Lung (tissue), 11 donors: ENCODE measurements at regions not wholly inside any gene's neighbourhood (a gene's known extent, or its start where the extent isn't known, plus 50 kb on each side); places are given as distances from the start of the nearest gene placed in this dataset.

Experiments used
- ATAC-seq: fragments of 200-7000 bp; cut with Tn5 transposase; one replicate; pipeline ENCODE4 v1.9.1; 2020; ENCODE audit warnings: moderate number of reproducible peaks; ENCODE audit not compliant: insufficient read depth, low FRiP score
- DNase-seq, 3 donors: peaks; one replicate each; pipeline ENCODE4 v3.0.0-alpha.2; 2013 to 2017
- H3K27ac ChIP-seq, 2 donors: one replicate each; pipeline ENCODE4 v1.5.1; 2013; ENCODE audit warnings: mild to moderate bottlenecking in 2 of 2, moderate library complexity in 2 of 2, control low read depth in 1 of 2, inconsistent platforms in 1 of 2, low read depth in 1 of 2, low read length in 1 of 2
- H3K27me3 ChIP-seq, 3 donors: one replicate each; pipeline ENCODE4 v1.5.1; 2013; ENCODE audit warnings: low read length in 2 of 3; ENCODE audit not compliant: control insufficient read depth in 3 of 3, insufficient read depth in 3 of 3
- H3K36me3 ChIP-seq, 4 donors: one replicate each; pipeline ENCODE4 v1.5.1; 2013; ENCODE audit warnings: low read length in 4 of 4, mild to moderate bottlenecking in 1 of 4, moderate library complexity in 1 of 4; ENCODE audit not compliant: control insufficient read depth in 4 of 4, insufficient read depth in 4 of 4
- H3K4me1 ChIP-seq, 5 donors: one replicate each; pipeline ENCODE4 v1.5.1; 2013; ENCODE audit warnings: low read length in 5 of 5, mild to moderate bottlenecking in 2 of 5, moderate library complexity in 1 of 5; ENCODE audit not compliant: control insufficient read depth in 5 of 5, insufficient read depth in 5 of 5
- H3K4me3 ChIP-seq: one replicate; pipeline ENCODE4 v1.5.1; 2013; ENCODE audit warnings: mild to moderate bottlenecking, control low read depth, moderate library complexity
- H3K9ac ChIP-seq, 2 donors: one replicate each; pipeline ENCODE4 v1.5.1; 2013; ENCODE audit warnings: low read length in 2 of 2, control low read depth in 1 of 2; ENCODE audit not compliant: insufficient read depth in 1 of 2
- H3K9me3 ChIP-seq, 4 donors: one replicate each; pipeline ENCODE4 v1.5.1; 2013; ENCODE audit warnings: low read length in 3 of 4, mild to moderate bottlenecking in 1 of 4, moderate library complexity in 1 of 4; ENCODE audit not compliant: control insufficient read depth in 4 of 4, insufficient read depth in 3 of 4
- WGBS, 2 donors: extraction: QIAGEN DNeasy Blood & Tissue Kit; methylation state at CpG; one replicate each; pipeline ENCODE4 v1.1.7; 2013; 5-methylcytosine and 5-hydroxymethylcytosine counted together
- TF ChIP-seq, protein P1 (sequence below): IDR thresholded peaks from 2 replicates; pipeline ENCODE4 v1.5.1; 2012; ENCODE audit warnings: mild to moderate bottlenecking; ENCODE audit errors: control extremely low read depth, extremely low read depth
- donor health status: control.
- donor health status: control.
- donor health status: Bipolar disorder and iron deficiency.
- donor health status: healthy.
- donor health status: DM: yes; HTN: yes; CAD: no.

DNA sequence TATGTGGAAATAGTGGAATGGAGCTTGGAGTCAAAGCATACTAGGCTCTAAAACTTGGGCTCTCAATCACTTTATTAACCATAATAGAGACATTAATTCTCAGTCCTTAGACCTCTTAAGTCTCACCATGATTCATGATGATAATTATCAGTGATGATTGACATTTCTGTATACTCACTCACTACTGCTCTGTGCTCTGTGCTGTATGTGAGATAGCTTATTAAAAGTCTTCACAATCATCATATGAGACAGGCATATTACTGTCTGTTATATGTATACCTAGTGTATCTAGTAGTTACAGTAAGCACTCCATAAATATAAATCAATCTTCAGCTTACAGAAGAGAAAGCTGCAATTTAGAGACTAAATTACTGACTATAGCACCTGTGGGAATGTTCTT is 236.0 kb upstream of the JAG1 start:
- TF ChIP-seq, protein P1, sequence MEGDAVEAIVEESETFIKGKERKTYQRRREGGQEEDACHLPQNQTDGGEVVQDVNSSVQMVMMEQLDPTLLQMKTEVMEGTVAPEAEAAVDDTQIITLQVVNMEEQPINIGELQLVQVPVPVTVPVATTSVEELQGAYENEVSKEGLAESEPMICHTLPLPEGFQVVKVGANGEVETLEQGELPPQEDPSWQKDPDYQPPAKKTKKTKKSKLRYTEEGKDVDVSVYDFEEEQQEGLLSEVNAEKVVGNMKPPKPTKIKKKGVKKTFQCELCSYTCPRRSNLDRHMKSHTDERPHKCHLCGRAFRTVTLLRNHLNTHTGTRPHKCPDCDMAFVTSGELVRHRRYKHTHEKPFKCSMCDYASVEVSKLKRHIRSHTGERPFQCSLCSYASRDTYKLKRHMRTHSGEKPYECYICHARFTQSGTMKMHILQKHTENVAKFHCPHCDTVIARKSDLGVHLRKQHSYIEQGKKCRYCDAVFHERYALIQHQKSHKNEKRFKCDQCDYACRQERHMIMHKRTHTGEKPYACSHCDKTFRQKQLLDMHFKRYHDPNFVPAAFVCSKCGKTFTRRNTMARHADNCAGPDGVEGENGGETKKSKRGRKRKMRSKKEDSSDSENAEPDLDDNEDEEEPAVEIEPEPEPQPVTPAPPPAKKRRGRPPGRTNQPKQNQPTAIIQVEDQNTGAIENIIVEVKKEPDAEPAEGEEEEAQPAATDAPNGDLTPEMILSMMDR = no peak
- H3K27me3 ChIP-seq = no peaks in the 10 kb centered on the region
- H3K27ac ChIP-seq = no peak overlapping the region
- no peak for DNase-seq
- no peak overlapping the region for H3K9ac ChIP-seq
- ATAC-seq = no peak
- H3K4me1 ChIP-seq = peaks cover 0 to 36% (median 7%) of the 10 kb centered on the region in 5 donors
- peaks cover 0 to 2% (median 0%) of the 10 kb centered on the region in 4 donors for H3K9me3 ChIP-seq
- H3K36me3 ChIP-seq = no peaks in the 10 kb centered on the region
- no peak overlapping the region for H3K4me3 ChIP-seq

DNA sequence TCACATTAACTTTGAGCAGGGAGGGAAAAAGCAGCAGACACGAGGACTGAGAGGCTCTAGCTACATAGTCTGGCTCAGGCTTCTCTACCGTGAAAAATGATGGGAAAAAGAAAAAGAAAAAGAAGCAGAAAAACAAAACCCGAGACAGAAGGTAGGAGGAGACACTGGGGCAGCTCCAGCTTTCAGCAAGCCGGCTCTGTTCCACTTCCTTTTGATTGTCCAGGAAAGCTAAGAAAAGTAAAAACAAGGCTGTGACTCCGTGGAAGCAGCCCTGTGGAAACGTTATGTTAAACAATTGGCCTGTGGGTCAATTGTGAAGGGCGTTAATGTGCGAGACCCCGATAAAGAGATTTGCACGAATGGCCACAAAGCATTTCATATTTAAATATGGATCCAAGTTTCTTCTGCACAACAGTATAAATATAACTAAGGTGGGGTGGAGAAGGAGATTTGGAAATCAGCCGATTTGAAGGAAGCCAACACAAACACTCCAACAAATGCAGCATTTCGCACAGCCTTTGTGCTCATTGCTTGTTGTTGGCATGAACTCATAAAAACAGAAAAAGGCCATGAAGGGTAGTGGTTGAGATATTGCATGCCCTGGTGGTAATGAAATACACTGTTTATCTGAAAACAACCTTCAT is 236.9 kb upstream of the JAG1 start:
- Histone ChIP-seq H3K27ac (peak overlapping the region; percentile 4 to 57), H3K4me1 (peaks cover 0 to 30% (median 7%) of the 10 kb centered on the region in 5 donors), H3K9ac (no peak overlapping the region), H3K27me3 (no peaks in the 10 kb centered on the region), H3K9me3 (peaks cover 0 to 2% (median 0%) of the 10 kb centered on the region in 4 donors), H3K4me3 (no peak overlapping the region), H3K36me3 (no peaks in the 10 kb centered on the region)
- WGBS, 2 donors = 27 to 43% methylated on average over 12 of the region's 12 CpGs
- no peak for ATAC-seq
- peak in 2 of 3 donors; percentile 59 to 68 for DNase-seq
- TF ChIP-seq, protein P1 = no peak

DNA sequence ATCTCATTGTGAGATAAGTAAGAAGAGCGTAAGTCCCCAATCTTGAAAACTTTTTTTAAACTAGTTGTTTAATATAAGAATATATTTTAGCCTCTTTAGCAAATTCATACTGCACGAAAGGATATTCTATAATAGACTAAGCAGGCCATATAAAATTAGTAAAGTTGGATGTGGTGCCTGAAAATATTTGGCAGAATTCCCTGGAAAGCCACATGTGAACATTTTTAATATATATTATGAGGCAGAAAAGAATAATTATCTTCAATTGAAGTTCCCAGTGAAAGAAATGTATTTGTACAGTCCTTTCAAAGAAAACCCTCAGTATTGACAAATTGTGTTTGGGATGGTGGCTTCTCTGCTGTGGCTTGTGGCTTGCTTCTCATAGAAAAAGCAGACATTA is 237.5 kb upstream of the JAG1 start:
- Histone ChIP-seq H3K9me3 (peaks cover 0 to 2% (median 0%) of the 10 kb centered on the region in 4 donors), H3K27me3 (no peaks in the 10 kb centered on the region), H3K27ac (no peak overlapping the region), H3K4me3 (no peak overlapping the region), H3K36me3 (no peaks in the 10 kb centered on the region), H3K4me1 (peaks cover 0 to 26% (median 4%) of the 10 kb centered on the region in 5 donors), H3K9ac (no peak overlapping the region)
- TF ChIP-seq, protein P1 = no peak
- DNase-seq (peak in 2 of 3 donors; percentile 55 to 65), ATAC-seq (no peak)
- 78 to 96% methylated on average over 2 of the region's 2 CpGs for WGBS, 2 donors

DNA sequence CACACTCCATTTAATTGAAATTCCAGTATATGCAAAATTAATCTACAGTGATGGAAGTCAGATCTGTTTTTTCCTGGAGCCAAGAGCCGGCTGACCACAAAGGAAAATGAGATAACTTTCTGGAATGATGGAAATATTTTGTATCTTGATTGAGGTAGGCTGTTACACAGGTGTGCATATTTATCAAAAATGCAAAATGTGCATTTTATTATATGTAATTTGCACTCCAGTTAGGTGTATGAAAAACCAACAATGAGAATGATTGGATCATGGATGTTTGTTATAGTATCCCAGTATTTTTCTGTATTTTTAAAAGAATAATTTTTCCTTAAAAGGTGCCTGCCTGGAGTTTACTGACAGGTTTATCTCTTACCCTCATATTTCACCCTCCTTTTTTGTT is 242.0 kb upstream of the JAG1 start:
- Histone ChIP-seq H3K27ac (no peak overlapping the region), H3K9me3 (peaks cover 0 to 2% (median 0%) of the 10 kb centered on the region in 4 donors), H3K27me3 (no peaks in the 10 kb centered on the region), H3K36me3 (no peaks in the 10 kb centered on the region), H3K9ac (no peak overlapping the region), H3K4me3 (no peak overlapping the region), H3K4me1 (peaks cover 0 to 10% (median 0%) of the 10 kb centered on the region in 5 donors)
- TF ChIP-seq, protein P1 = no peak
- 86% methylated on average over 1 of the region's 1 CpG for WGBS, 2 donors
- no peak for DNase-seq
- ATAC-seq = no peak
